Endodermal cell (in vitro differentiated cells): ENCODE measurements at regions not wholly inside any gene's neighbourhood (a gene's known extent, or its start where the extent isn't known, plus 50 kb on each side); places are given as distances from the start of the nearest gene placed in this dataset.

Source experiments
- DNase-seq: peaks from one replicate; pipeline ENCODE4 v3.0.0-alpha.2; 2017
- H3K27ac ChIP-seq: 2 replicates; pipeline ENCODE4 v1.5.1; 2013; ENCODE audit warnings: mild to moderate bottlenecking, low read depth, low read length, moderate library complexity
- H3K27me3 ChIP-seq: 2 replicates; pipeline ENCODE4 v1.6.1; 2013; ENCODE audit warnings: mild to moderate bottlenecking, low read length, moderate library complexity; ENCODE audit not compliant: insufficient read depth, control insufficient read depth, poor library complexity, severe bottlenecking
- H3K36me3 ChIP-seq: 2 replicates; pipeline ENCODE4 v1.7.0; 2013; ENCODE audit warnings: mild to moderate bottlenecking, low read length, moderate library complexity; ENCODE audit not compliant: control insufficient read depth, insufficient read depth
- H3K4me1 ChIP-seq: one replicate; pipeline ENCODE4 v1.7.0; 2013; ENCODE audit warnings: low read length; ENCODE audit not compliant: control insufficient read depth, insufficient read depth
- H3K4me3 ChIP-seq: 2 replicates; pipeline ENCODE4 v1.5.1; 2013; ENCODE audit warnings: mild to moderate bottlenecking, low read length, moderate library complexity
- H3K9ac ChIP-seq: 2 replicates; pipeline ENCODE4 v1.6.1; 2013; ENCODE audit warnings: mild to moderate bottlenecking, low read length, moderate library complexity; ENCODE audit not compliant: poor library complexity, severe bottlenecking; ENCODE audit errors: extremely low read depth
- H3K9me3 ChIP-seq: 2 replicates; pipeline ENCODE4 v1.6.1; 2013; ENCODE audit warnings: mild to moderate bottlenecking, low read length, moderate library complexity; ENCODE audit not compliant: control insufficient read depth
- H3K27ac Mint-ChIP-seq: 2 replicates; pipeline ENCODE4 v1.8.0; 2020; ENCODE audit warnings: mixed read lengths
- H3K27me3 Mint-ChIP-seq: 2 replicates; pipeline ENCODE4 v1.8.0; 2021; ENCODE audit warnings: mild to moderate bottlenecking, mixed read lengths; ENCODE audit not compliant: insufficient read depth
- H3K36me3 Mint-ChIP-seq: 2 replicates; pipeline ENCODE4 v1.8.0; 2020; ENCODE audit warnings: low read depth, mixed read lengths
- H3K4me1 Mint-ChIP-seq: 2 replicates; pipeline ENCODE4 v1.8.0; 2020; ENCODE audit warnings: mixed read lengths
- H3K4me3 Mint-ChIP-seq: 2 replicates; pipeline ENCODE4 v1.8.0; 2020; ENCODE audit warnings: mild to moderate bottlenecking, moderate library complexity, mixed read lengths
- H3K9me3 Mint-ChIP-seq: 2 replicates; pipeline ENCODE4 v1.8.0; 2020; ENCODE audit warnings: mild to moderate bottlenecking, mixed read lengths
- WGBS, 2 experiments: methylation state at CpG; one replicate each; pipeline versions ENCODE4 v1.1.5 to v1.1.7; 2013; ENCODE audit warnings: missing lambda C conversion rate in 2 of 2, mixed read lengths in 1 of 2; ENCODE audit not compliant: insufficient coverage in 1 of 2, insufficient read length in 1 of 2; 5-methylcytosine and 5-hydroxymethylcytosine counted together
- TF ChIP-seq, protein P1 (sequence below): fragments of 200-600 bp; sonication (generic); conservative IDR thresholded peaks from 2 replicates; pipeline ENCODE4 v1.5.0; 2021; ENCODE audit warnings: antibody characterized with exemption, mild to moderate bottlenecking

DNA sequence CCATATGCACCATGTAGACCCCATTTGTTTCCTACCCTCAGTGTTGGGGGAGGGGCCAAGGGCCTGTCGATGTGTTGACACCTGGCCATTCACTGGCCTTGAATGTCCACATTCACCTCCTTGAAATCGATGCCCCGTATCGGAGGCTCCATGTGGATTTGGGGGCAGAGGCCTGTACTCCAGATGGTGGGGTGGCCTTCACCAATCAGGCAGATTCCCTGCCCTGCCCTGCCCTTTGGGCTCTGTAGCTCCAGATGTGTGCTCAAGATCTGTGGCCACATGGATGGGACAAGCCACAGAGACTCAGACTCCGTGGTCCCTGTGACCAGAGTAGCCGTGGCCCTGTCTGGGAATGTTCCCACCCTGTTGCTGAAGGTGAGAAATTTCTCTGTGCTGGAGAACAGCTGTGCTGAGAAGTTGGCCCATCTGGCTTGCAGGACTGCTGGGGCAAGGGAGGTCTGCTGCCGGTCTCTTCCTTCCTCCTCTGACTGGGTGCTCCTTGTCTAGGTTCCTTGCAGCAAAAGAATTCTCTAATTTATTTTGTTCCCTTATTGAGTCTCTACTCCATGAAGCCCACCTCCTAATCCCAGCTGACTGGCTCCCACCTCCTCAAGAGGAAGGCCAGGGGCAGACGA is 221.3 kb downstream of the SEC14L1 start:
- Mint-ChIP-seq H3K36me3 (no peaks in the 10 kb centered on the region), H3K9me3 (peaks cover under 1% of the 10 kb centered on the region), H3K27me3 (no peaks in the 10 kb centered on the region), H3K4me3 (no peak overlapping the region), H3K4me1 (peaks cover 25% of the 10 kb centered on the region), H3K27ac (no peak overlapping the region)
- peak; percentile 58 for DNase-seq
- Histone ChIP-seq H3K36me3 (no peaks in the 10 kb centered on the region), H3K27me3 (no peaks in the 10 kb centered on the region), H3K4me1 (peaks cover 11% of the 10 kb centered on the region), H3K9ac (no peak overlapping the region), H3K4me3 (no peak overlapping the region), H3K27ac (no peak overlapping the region), H3K9me3 (no peaks in the 10 kb centered on the region)
- WGBS, 2 experiments: 93 to 98% methylated on average over 6 to 8 of the region's 8 CpGs
- TF ChIP-seq, protein P1, sequence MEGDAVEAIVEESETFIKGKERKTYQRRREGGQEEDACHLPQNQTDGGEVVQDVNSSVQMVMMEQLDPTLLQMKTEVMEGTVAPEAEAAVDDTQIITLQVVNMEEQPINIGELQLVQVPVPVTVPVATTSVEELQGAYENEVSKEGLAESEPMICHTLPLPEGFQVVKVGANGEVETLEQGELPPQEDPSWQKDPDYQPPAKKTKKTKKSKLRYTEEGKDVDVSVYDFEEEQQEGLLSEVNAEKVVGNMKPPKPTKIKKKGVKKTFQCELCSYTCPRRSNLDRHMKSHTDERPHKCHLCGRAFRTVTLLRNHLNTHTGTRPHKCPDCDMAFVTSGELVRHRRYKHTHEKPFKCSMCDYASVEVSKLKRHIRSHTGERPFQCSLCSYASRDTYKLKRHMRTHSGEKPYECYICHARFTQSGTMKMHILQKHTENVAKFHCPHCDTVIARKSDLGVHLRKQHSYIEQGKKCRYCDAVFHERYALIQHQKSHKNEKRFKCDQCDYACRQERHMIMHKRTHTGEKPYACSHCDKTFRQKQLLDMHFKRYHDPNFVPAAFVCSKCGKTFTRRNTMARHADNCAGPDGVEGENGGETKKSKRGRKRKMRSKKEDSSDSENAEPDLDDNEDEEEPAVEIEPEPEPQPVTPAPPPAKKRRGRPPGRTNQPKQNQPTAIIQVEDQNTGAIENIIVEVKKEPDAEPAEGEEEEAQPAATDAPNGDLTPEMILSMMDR: no peak

GRCh38 chr17:77363821-77364361 is 223.1 kb downstream of the SEC14L1 start:
- no peaks in the 10 kb centered on the region for H3K36me3 Mint-ChIP-seq
- H3K4me3 ChIP-seq: no peak overlapping the region
- H3K27ac ChIP-seq: no peak overlapping the region
- 87 to 89% methylated on average over 14 to 17 of the region's 17 CpGs for WGBS, 2 experiments
- TF ChIP-seq, protein P1: no peak
- H3K27me3 Mint-ChIP-seq: no peaks in the 10 kb centered on the region
- no peaks in the 10 kb centered on the region for H3K27me3 ChIP-seq
- no peak overlapping the region for H3K9ac ChIP-seq
- H3K4me1 Mint-ChIP-seq: peaks cover 27% of the 10 kb centered on the region
- H3K4me3 Mint-ChIP-seq: no peak overlapping the region
- H3K27ac Mint-ChIP-seq: peak overlapping the region; percentile 58
- DNase-seq: peak; percentile 77
- no peaks in the 10 kb centered on the region for H3K36me3 ChIP-seq
- H3K9me3 Mint-ChIP-seq: no peaks in the 10 kb centered on the region
- H3K4me1 ChIP-seq: peaks cover 11% of the 10 kb centered on the region
- H3K9me3 ChIP-seq: no peaks in the 10 kb centered on the region

- no peaks in the 10 kb centered on the region for H3K27me3 ChIP-seq
- H3K36me3 ChIP-seq: no peaks in the 10 kb centered on the region
- DNase-seq: peak; percentile 38
- no peaks in the 10 kb centered on the region for H3K27me3 Mint-ChIP-seq
- WGBS, 2 experiments: 94 to 95% methylated on average over 5 to 10 of the region's 10 CpGs
- no peak overlapping the region for H3K4me3 Mint-ChIP-seq
- no peak overlapping the region for H3K27ac ChIP-seq
- no peaks in the 10 kb centered on the region for H3K36me3 Mint-ChIP-seq
- no peaks in the 10 kb centered on the region for H3K9me3 Mint-ChIP-seq
- TF ChIP-seq, protein P1: no peak
- peaks cover 11% of the 10 kb centered on the region for H3K4me1 ChIP-seq
- peaks cover 27% of the 10 kb centered on the region for H3K4me1 Mint-ChIP-seq
- no peak overlapping the region for H3K9ac ChIP-seq
- no peak overlapping the region for H3K4me3 ChIP-seq
- H3K27ac Mint-ChIP-seq: no peak overlapping the region
- no peaks in the 10 kb centered on the region for H3K9me3 ChIP-seq
These were observed 223.7 kb downstream of the SEC14L1 start for GRCh38 chr17:77364381-77364911.
